Gastroesophageal sphincter (tissue), 4 donors: ENCODE measurements at regions not wholly inside any gene's neighbourhood (a gene's known extent, or its start where the extent isn't known, plus 50 kb on each side); places are given as distances from the start of the nearest gene placed in this dataset.

ENCODE experiments used
- ATAC-seq: fragments of 150-250 bp; one replicate; pipeline ENCODE4 v1.9.1; 2016; ENCODE audit warnings: mild to moderate bottlenecking, moderate library complexity
- H3K27ac ChIP-seq, 4 donors: fragments of 200-600 bp; sonication (generic) in 3 of 4; 1 replicate in 3 of 4; 2 replicates in 1 of 4; pipeline ENCODE4 v1.5.1; 2016 to 2019
- H3K27me3 ChIP-seq: fragments of 200-600 bp; sonication (generic); one replicate; pipeline ENCODE4 v1.5.1; 2019
- H3K36me3 ChIP-seq, 2 donors: fragments of 200-600 bp; sonication (generic); one replicate each; pipeline ENCODE4 v1.5.1; 2019; ENCODE audit warnings: control low read depth in 1 of 2
- H3K4me1 ChIP-seq, 3 donors: fragments of 200-600 bp; sonication (generic); 1 replicate in 2 of 3; 2 replicates in 1 of 3; pipeline ENCODE4 v1.5.1; 2016 to 2019; ENCODE audit warnings: control low read depth in 2 of 3
- H3K4me3 ChIP-seq, 2 donors: fragments of 200-600 bp; sonication (generic); one replicate each; pipeline ENCODE4 v1.5.1; 2019; ENCODE audit warnings: mild to moderate bottlenecking in 1 of 2, moderate library complexity in 1 of 2
- H3K9me3 ChIP-seq, 3 donors: fragments of 200-600 bp; sonication (generic); one replicate each; pipeline ENCODE4 v1.5.1; 2017 to 2019; ENCODE audit warnings: control low read depth in 2 of 3
- EP300 ChIP-seq: sonication (generic); formaldehyde crosslinking; IDR thresholded peaks from one replicate; pipeline ENCODE4 v1.6.1; 2017; ENCODE audit warnings: antibody characterized with exemption, mild to moderate bottlenecking
- POLR2A ChIP-seq, 2 donors: fragments of 450-650 bp; IDR thresholded peaks; one replicate each; pipeline ENCODE4 v1.6.1; 2017; ENCODE audit warnings: antibody characterized with exemption in 2 of 2, mild to moderate bottlenecking in 2 of 2, moderate library complexity in 1 of 2
- POLR2AphosphoS5 ChIP-seq: sonication (generic); formaldehyde crosslinking; IDR thresholded peaks from one replicate; pipeline ENCODE4 v1.6.1; 2017; ENCODE audit warnings: antibody characterized with exemption
- WGBS, 2 donors: methylation state at CpG; one replicate each; pipeline ENCODE4 v1.1.5; 2018; ENCODE audit warnings: low coverage in 1 of 2; 5-methylcytosine and 5-hydroxymethylcytosine counted together
- TF ChIP-seq, protein P1 (sequence below), 4 experiments: fragments of 200-600 bp in 2 of 4; fragments of 450-650 bp in 2 of 4; sonication (generic) in 1 of 4; IDR thresholded peaks; one replicate each; pipeline ENCODE4 v1.5.1; 2017 to 2019; ENCODE audit warnings: antibody characterized with exemption in 4 of 4, mild to moderate bottlenecking in 2 of 4, moderate library complexity in 2 of 4

DNA sequence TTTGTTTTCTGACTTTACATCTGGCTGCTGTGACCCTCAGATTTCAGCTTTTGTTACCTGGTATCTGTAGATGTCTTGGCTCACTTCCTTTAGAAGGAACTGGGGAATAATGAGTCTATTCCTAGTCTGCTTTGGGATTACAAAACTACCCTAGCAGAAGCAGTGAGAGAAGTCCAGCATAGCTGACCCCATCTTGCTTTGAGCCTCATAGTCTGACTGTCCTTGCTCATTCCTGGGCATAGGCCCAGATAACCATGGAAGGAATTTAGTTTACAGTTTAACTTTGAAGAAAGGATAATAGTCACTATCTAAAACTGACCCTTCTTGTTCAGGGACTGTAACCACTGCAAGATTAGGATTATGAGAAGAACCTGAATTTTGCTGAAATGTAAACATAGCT is 163.0 kb upstream of the HNMT start:
- Histone ChIP-seq H3K36me3 (no peaks in the 10 kb centered on the region), H3K9me3 (peaks cover 0 to 16% (median 0%) of the 10 kb centered on the region in 3 donors), H3K4me1 (no peaks in the 10 kb centered on the region), H3K27me3 (no peaks in the 10 kb centered on the region), H3K4me3 (no peak overlapping the region), H3K27ac (no peak overlapping the region)
- TF ChIP-seq, protein P1, sequence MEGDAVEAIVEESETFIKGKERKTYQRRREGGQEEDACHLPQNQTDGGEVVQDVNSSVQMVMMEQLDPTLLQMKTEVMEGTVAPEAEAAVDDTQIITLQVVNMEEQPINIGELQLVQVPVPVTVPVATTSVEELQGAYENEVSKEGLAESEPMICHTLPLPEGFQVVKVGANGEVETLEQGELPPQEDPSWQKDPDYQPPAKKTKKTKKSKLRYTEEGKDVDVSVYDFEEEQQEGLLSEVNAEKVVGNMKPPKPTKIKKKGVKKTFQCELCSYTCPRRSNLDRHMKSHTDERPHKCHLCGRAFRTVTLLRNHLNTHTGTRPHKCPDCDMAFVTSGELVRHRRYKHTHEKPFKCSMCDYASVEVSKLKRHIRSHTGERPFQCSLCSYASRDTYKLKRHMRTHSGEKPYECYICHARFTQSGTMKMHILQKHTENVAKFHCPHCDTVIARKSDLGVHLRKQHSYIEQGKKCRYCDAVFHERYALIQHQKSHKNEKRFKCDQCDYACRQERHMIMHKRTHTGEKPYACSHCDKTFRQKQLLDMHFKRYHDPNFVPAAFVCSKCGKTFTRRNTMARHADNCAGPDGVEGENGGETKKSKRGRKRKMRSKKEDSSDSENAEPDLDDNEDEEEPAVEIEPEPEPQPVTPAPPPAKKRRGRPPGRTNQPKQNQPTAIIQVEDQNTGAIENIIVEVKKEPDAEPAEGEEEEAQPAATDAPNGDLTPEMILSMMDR (IDR thresholded peaks at IDR 0.05): no peak
- TF ChIP-seq POLR2A (IDR thresholded peaks at IDR 0.05) (no peak), EP300 (no peak), POLR2AphosphoS5 (no peak)
- no peak for ATAC-seq

DNA sequence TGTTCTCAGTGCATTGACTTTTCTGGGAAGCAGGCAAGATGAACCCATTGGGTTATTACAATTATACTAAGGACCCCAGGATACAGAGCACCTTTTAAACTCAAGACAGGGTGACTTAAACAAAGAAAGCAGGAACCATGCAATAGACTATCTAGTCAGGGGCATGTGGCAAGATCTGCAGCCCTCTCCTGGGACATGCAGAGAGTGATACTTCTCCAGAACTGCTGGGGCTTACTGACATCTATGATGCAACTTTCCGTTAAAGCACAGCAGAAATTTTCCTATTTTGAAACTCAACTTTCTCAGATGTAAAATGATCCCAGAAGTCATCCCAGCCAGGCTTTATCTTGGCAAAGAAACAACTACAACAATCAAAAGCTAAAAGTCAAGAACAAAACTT is 162.2 kb upstream of the HNMT start:
- no peak overlapping the region for H3K4me3 ChIP-seq
- peaks cover 0 to 16% (median 0%) of the 10 kb centered on the region in 3 donors for H3K9me3 ChIP-seq
- H3K4me1 ChIP-seq: no peaks in the 10 kb centered on the region
- TF ChIP-seq, protein P1 (IDR thresholded peaks at IDR 0.05): no peak
- TF ChIP-seq POLR2A (IDR thresholded peaks at IDR 0.05) (no peak), EP300 (no peak), POLR2AphosphoS5 (no peak)
- 88 to 100% methylated on average over 1 of the region's 1 CpG for WGBS, 2 donors
- no peak for ATAC-seq
- H3K36me3 ChIP-seq: no peaks in the 10 kb centered on the region
- no peaks in the 10 kb centered on the region for H3K27me3 ChIP-seq
- no peak overlapping the region for H3K27ac ChIP-seq

DNA sequence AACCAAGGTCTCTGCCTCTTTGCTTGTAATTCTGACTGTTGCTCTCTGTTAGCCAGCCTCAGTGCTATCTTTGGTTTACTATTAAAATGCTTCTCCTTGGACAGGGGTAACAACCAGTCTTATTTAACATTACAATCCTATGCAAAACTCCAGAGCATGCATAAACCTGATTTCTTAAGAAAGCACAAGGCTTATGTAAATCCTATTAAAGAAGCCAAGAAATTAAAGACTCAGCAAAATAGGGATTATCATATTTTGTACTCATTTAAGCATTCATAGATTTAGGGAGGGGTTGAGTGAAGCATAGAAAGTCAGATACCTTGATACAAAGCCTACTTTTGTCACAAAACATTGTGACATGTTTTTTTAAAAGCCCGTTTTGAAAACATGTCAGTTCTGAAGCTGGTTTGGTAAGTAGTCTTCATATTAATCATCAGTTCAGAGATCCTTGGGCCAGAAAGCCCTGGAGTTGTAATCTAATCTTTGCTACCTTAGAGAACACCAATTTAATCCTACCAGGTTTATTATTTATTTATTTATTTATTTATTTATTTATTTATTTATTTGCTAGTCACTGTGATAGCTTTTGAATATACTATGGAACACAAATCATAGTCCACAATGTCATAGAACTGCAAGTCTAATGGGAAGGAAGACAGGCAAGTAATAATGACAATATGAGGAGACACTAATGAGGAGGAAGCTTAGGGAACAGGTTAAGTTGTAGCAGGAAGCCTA is 158.0 kb upstream of the HNMT start:
- H3K27me3 ChIP-seq: no peaks in the 10 kb centered on the region
- no peaks in the 10 kb centered on the region for H3K4me1 ChIP-seq
- H3K4me3 ChIP-seq: no peak overlapping the region
- 0 to 29% methylated on average over 1 of the region's 1 CpG for WGBS, 2 donors
- no peak overlapping the region for H3K27ac ChIP-seq
- TF ChIP-seq EP300: no peak
- TF ChIP-seq POLR2AphosphoS5: no peak
- TF ChIP-seq POLR2A (IDR thresholded peaks at IDR 0.05): no peak
- TF ChIP-seq, protein P1 (IDR thresholded peaks at IDR 0.05): no peak
- ATAC-seq: no peak
- no peaks in the 10 kb centered on the region for H3K36me3 ChIP-seq
- peaks cover 0 to 11% (median 0%) of the 10 kb centered on the region in 3 donors for H3K9me3 ChIP-seq

DNA sequence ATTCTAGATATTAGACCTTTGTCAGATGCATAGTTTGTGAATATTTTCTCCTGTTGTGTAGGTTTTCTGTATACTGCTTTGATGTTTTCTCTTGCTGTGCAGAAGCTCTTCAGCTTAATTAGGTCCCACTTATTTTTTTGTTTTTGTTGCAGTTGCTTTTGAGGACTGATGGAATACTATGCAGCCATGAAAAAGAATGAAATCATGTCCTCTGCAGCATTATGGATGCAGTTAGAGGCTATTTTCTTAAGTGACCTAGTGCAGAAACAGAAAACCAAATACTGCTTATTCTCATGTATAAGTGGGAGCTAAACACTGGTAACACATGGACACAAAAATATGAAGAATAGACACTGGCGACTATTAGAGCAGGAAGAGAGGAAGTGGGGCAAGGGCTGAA is 155.0 kb upstream of the HNMT start:
- H3K27me3 ChIP-seq: no peaks in the 10 kb centered on the region
- 71 to 89% methylated on average over 1 of the region's 1 CpG for WGBS, 2 donors
- H3K27ac ChIP-seq: no peak overlapping the region
- no peak for ATAC-seq
- TF ChIP-seq POLR2A (IDR thresholded peaks at IDR 0.05): no peak
- TF ChIP-seq, protein P1 (IDR thresholded peaks at IDR 0.05): no peak
- no peak for TF ChIP-seq EP300
- TF ChIP-seq POLR2AphosphoS5: no peak
- H3K36me3 ChIP-seq: no peaks in the 10 kb centered on the region
- H3K4me1 ChIP-seq: no peaks in the 10 kb centered on the region
- no peak overlapping the region for H3K4me3 ChIP-seq
- no peaks in the 10 kb centered on the region for H3K9me3 ChIP-seq

DNA sequence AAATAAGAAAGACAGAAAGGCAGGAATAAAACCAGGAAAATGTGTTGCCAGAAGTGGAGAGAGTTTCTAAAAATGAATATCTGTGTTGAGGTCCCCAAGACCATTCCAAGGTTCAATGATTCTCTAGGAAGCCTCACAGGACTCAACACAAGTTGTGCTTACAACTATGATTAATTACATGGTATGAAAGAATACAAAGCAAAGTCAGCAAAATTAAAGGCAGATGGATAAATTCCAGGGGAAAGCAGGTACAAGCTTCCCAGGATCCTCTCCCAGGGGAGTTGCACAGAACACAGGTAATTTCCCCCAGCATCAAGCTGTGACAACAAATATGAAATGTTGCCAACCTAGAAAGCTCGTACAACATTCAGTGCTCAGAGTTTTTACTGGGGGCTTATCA is 154.4 kb upstream of the HNMT start:
- H3K4me1 ChIP-seq: no peaks in the 10 kb centered on the region
- no peaks in the 10 kb centered on the region for H3K9me3 ChIP-seq
- no peak overlapping the region for H3K27ac ChIP-seq
- no peak overlapping the region for H3K4me3 ChIP-seq
- no peaks in the 10 kb centered on the region for H3K36me3 ChIP-seq
- TF ChIP-seq POLR2AphosphoS5: no peak
- no peak for TF ChIP-seq POLR2A (IDR thresholded peaks at IDR 0.05)
- TF ChIP-seq, protein P1 (IDR thresholded peaks at IDR 0.05): no peak
- 91% methylated on average over 1 of the region's 1 CpG; no CpG with 5 or more reads in 1 of the 2 donors for WGBS, 2 donors
- ATAC-seq: no peak
- H3K27me3 ChIP-seq: no peaks in the 10 kb centered on the region
